ENCODE measurements at regions not wholly inside any gene's neighbourhood (a gene's known extent, or its start where the extent isn't known, plus 50 kb on each side); places are given as distances from the start of the nearest gene placed in this dataset.

GRCh38 chr9:80648336-80648735, 1041.0 kb downstream of the TLE1 start:
- Mint-ChIP-seq H3K9me3 (peaks cover 0 to 8% (median 0%) of the 10 kb centered on the region in 9 donors), H3K36me3 (no peaks in the 10 kb centered on the region), H3K27me3 (no peaks in the 10 kb centered on the region), H3K4me3 (no peak overlapping the region), H3K4me1 (no peaks in the 10 kb centered on the region), H3K27ac (no peak overlapping the region)
- ATAC-seq (no peak), DNase-seq (no peak)
- POLR2A ChIA-PET = no interaction called here

GRCh38 chr9:80646211-80646610, 1043.1 kb downstream of the TLE1 start:
- H3K9me3 Mint-ChIP-seq = peaks cover 0 to 8% (median 0%) of the 10 kb centered on the region in 9 donors
- ATAC-seq (no peak), DNase-seq (no peak)
- POLR2A ChIA-PET = no interaction called here
- H3K4me1 Mint-ChIP-seq = no peaks in the 10 kb centered on the region
- H3K4me3 Mint-ChIP-seq = no peak overlapping the region
- H3K27ac Mint-ChIP-seq = no peak overlapping the region
- no peaks in the 10 kb centered on the region for H3K36me3 Mint-ChIP-seq
- no peaks in the 10 kb centered on the region for H3K27me3 Mint-ChIP-seq

DNA sequence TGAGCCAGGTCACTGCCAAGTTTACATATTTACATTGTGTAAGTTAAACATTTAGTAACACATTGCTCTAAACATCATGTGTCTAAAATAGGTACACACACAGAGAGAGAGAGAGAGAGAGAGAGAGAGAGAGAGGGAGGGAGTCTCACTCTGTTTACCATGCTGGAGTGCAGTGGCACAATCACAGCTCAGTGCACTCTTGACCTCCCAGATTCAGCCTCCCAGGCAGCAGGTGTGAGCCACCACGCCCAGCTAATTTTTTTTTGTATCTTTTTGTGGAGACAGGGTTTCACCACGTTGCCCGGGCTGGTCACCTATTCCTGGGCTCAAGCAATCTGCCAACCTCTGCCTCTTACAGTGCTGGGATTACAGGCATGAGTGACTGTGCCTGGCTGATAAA, 1045.3 kb downstream of the TLE1 start:
- POLR2A ChIA-PET = no interaction called here
- no peak for DNase-seq

DNA sequence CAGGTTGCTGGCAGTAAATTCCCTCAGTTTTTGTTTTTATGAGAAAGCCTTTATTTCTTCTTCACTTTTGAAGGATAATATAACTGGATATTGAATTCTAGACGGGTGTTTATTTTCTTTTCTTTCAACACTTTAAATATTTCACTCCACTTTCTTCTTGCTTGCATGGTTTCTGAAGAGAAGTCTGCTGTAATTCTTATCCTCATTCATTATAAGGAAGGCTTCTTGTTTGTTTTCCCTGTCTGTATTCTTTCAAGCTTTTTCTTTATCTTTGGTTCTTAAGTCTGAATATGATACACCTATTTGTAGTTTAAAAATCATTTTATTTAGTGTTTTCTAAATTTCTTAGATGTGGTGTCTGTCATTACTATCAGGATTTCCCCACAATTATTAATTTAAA, 1054.3 kb downstream of the TLE1 start:
- Mint-ChIP-seq H3K36me3 (peaks cover 0 to 10% (median 0%) of the 10 kb centered on the region in 3 donors), H3K27me3 (no peaks in the 10 kb centered on the region), H3K4me3 (no peak overlapping the region), H3K4me1 (peaks cover 0 to 2% (median 0%) of the 10 kb centered on the region in 4 donors), H3K9me3 (peaks cover 6 to 35% (median 16%) of the 10 kb centered on the region in 9 donors), H3K27ac (no peak overlapping the region)
- ATAC-seq (no peak), DNase-seq (no peak)
- POLR2A ChIA-PET = no interaction called here

More for the DNA sequence above, 1045.3 kb downstream of the TLE1 start:
- H3K27ac Mint-ChIP-seq = no peak overlapping the region
- ATAC-seq = no peak
- peaks cover 0 to 3% (median 0%) of the 10 kb centered on the region in 9 donors for H3K9me3 Mint-ChIP-seq
- H3K4me1 Mint-ChIP-seq = no peaks in the 10 kb centered on the region
- H3K27me3 Mint-ChIP-seq = no peaks in the 10 kb centered on the region
- no peaks in the 10 kb centered on the region for H3K36me3 Mint-ChIP-seq
- no peak overlapping the region for H3K4me3 Mint-ChIP-seq

DNA sequence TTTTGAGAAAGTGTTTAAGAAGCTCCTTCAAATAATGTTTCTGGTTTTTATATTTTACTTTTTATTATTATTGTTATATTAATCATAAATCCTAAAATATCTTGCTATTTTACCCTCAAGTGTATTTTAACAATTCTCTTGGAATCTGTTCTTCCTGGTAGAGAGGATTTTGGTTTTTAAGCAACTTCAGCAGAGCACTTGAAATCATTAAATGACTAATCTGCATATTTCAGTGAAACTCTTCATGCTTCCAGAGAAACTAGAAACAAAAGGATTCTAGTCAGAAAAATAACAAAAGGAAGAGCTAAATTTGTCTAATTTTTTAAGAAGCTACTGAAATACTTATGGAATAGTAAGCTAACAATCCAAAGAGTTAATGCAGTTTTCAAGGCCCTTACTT, 1057.3 kb downstream of the TLE1 start:
- Mint-ChIP-seq H3K4me1 (no peaks in the 10 kb centered on the region), H3K9me3 (peaks cover 8 to 25% (median 15%) of the 10 kb centered on the region in 9 donors), H3K36me3 (peaks cover 0 to 10% (median 0%) of the 10 kb centered on the region in 3 donors), H3K27ac (no peak overlapping the region), H3K4me3 (no peak overlapping the region), H3K27me3 (no peaks in the 10 kb centered on the region)
- POLR2A ChIA-PET = no interaction called here
- ATAC-seq (no peak), DNase-seq (no peak)

DNA sequence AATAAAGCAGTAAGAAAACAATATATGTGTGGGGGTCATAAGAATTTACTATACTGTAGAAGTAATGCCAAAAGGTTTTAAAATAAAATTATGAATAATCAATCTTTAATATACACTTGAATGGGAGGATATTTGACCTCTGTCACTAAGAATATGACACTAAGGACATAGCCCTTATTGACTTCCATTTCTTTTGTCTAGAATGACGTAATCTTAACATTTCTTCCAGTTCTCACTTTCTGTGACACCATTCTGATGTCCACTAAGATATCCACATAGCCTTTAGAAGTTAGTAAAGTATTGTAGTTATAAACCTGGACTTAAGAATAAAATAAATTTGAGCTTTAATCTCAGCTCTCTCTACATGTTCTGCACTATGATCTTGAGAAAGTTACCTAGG, 1050.7 kb downstream of the TLE4 start:
- ATAC-seq = no peak
- Mint-ChIP-seq H3K36me3 (no peaks in the 10 kb centered on the region), H3K4me3 (no peak overlapping the region), H3K4me1 (no peaks in the 10 kb centered on the region), H3K27ac (no peak overlapping the region), H3K27me3 (no peaks in the 10 kb centered on the region), H3K9me3 (peaks cover 0 to 14% (median 2%) of the 10 kb centered on the region in 9 donors)
- POLR2A ChIA-PET = no interaction called here
- DNase-seq = no peak

DNA sequence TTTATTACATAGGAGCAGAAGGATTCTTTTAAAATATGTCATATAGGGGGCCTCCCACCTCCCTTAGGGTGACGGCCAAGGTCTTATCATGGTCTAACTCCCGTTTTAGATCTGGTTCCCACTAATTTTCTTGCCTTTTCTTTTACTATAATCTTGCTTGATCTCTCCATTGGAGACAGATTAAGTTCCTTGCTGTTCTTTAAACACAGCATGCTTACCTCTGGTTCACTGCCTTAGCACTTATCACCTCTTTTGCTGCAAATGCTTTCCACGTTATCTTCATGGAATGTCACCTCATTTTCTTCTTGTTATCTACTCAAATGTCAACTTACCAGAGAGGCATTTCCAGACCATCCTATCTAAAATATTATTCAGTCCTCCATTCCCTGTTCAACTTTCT, 1047.6 kb downstream of the TLE4 start:
- Mint-ChIP-seq H3K9me3 (peaks cover 0 to 14% (median 2%) of the 10 kb centered on the region in 9 donors), H3K4me1 (no peaks in the 10 kb centered on the region)
- DNase-seq = no peak

DNA sequence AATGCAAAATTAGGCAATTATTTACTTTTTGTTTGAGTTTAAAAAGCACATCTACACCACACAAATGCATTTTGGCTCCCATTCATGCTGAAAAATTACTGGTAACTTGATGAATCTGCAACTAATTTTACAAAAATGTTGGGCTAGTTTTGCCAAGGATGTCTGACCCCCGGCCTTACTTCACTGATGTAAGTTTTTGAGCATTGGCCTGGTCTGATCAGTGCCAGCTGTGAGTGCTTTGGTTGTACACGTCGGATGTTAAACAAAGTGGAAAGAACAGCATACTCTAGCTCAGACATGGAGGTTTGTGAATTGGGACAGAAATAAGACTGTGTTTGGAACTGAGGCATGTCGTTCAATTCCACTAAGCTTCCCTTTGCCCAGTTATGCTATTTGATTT, 1044.2 kb downstream of the TLE4 start:
- no peak overlapping the region for H3K4me3 Mint-ChIP-seq
- no peak overlapping the region for H3K27ac Mint-ChIP-seq
- no peak for DNase-seq
- H3K9me3 Mint-ChIP-seq = peaks cover 0 to 12% (median 2%) of the 10 kb centered on the region in 9 donors
- H3K4me1 Mint-ChIP-seq = no peaks in the 10 kb centered on the region
- H3K36me3 Mint-ChIP-seq = no peaks in the 10 kb centered on the region
- POLR2A ChIA-PET = no interaction called here
- no peak for ATAC-seq
- H3K27me3 Mint-ChIP-seq = no peaks in the 10 kb centered on the region

More for the DNA sequence above, 1047.6 kb downstream of the TLE4 start:
- Mint-ChIP-seq H3K27ac (no peak overlapping the region), H3K27me3 (no peaks in the 10 kb centered on the region), H3K4me3 (no peak overlapping the region), H3K36me3 (no peaks in the 10 kb centered on the region)
- POLR2A ChIA-PET = no interaction called here
- ATAC-seq = no peak

GRCh38 chr9:80605793-80606192, 1034.0 kb downstream of the TLE4 start:
- no peak overlapping the region for H3K4me3 Mint-ChIP-seq
- H3K4me1 Mint-ChIP-seq = no peaks in the 10 kb centered on the region
- H3K9me3 Mint-ChIP-seq = no peaks in the 10 kb centered on the region
- H3K36me3 Mint-ChIP-seq = no peaks in the 10 kb centered on the region
- no peak overlapping the region for H3K27ac Mint-ChIP-seq
- ATAC-seq (no peak), DNase-seq (no peak)
- POLR2A ChIA-PET = no interaction called here
- peaks cover 0 to 1% (median 0%) of the 10 kb centered on the region in 5 donors for H3K27me3 Mint-ChIP-seq

DNA sequence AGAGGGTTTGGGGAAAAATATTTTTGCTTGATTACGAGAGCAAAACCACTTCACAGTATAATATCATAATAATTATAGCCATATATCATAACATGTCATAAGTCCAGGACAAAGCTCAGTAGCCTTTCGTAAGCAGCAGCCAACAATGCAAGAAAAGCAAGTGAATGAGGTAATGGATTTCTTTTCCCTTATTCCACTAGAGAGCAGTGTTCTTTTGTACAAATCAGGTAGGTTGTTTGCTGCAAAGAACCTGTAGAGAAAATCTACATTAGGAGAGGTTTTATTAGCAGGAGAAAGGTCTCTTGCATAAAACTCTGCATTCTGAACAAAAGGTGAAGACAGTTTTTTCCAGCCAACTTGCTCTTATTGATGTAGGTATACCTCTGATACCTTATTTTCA, 1033.4 kb downstream of the TLE4 start:
- DNase-seq = no peak
- Mint-ChIP-seq H3K36me3 (no peaks in the 10 kb centered on the region), H3K4me1 (no peaks in the 10 kb centered on the region), H3K27ac (no peak overlapping the region), H3K9me3 (no peaks in the 10 kb centered on the region), H3K4me3 (no peak overlapping the region), H3K27me3 (peaks cover 0 to 1% (median 0%) of the 10 kb centered on the region in 5 donors)
- POLR2A ChIA-PET = no interaction called here
- no peak for ATAC-seq

GRCh38 chr9:80602291-80602690, 1030.5 kb downstream of the TLE4 start:
- POLR2A ChIA-PET = no interaction called here
- DNase-seq = no peak
- Mint-ChIP-seq H3K9me3 (peaks cover 0 to 12% (median 0%) of the 10 kb centered on the region in 9 donors), H3K36me3 (no peaks in the 10 kb centered on the region), H3K4me3 (no peak overlapping the region), H3K27me3 (peaks cover 0 to 1% (median 0%) of the 10 kb centered on the region in 5 donors), H3K4me1 (no peaks in the 10 kb centered on the region), H3K27ac (no peak overlapping the region)
- ATAC-seq = no peak

DNA sequence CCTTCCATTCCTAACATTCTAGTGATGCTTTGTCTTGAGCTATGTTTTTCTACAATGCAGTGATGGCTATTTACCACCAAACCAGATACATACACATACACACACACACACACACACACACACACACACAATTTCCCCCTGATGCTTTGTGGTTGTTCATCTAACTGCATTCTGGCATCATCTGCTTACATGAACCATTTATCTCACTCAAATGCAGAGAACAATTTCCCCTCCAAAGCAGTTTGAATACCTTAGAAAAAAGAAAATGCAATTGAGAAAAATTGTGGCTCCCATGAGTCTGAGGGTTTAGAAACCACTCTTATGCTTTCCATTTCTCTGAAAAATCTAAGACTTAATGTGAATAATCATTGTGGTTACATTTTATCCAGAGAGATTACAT, 1024.8 kb downstream of the TLE4 start:
- H3K36me3 Mint-ChIP-seq = no peaks in the 10 kb centered on the region
- no peak overlapping the region for H3K27ac Mint-ChIP-seq
- no peak for DNase-seq
- no peak overlapping the region for H3K4me3 Mint-ChIP-seq
- POLR2A ChIA-PET = no interaction called here
- ATAC-seq = no peak
- no peaks in the 10 kb centered on the region for H3K4me1 Mint-ChIP-seq
- peaks cover 0 to 12% (median 0%) of the 10 kb centered on the region in 9 donors for H3K9me3 Mint-ChIP-seq
- H3K27me3 Mint-ChIP-seq = no peaks in the 10 kb centered on the region

- POLR2A ChIA-PET = no interaction called here
- DNase-seq = no peak
- Mint-ChIP-seq H3K27ac (no peak overlapping the region), H3K4me1 (no peaks in the 10 kb centered on the region), H3K4me3 (no peak overlapping the region), H3K27me3 (no peaks in the 10 kb centered on the region), H3K9me3 (peaks cover 0 to 12% (median 0%) of the 10 kb centered on the region in 9 donors), H3K36me3 (no peaks in the 10 kb centered on the region)
- ATAC-seq = no peak
Measured at GRCh38 chr9:80595192-80595591, 1023.4 kb downstream of the TLE4 start.

GRCh38 chr9:80592413-80592812, 1020.6 kb downstream of the TLE4 start:
- Mint-ChIP-seq H3K27me3 (no peaks in the 10 kb centered on the region), H3K4me1 (no peaks in the 10 kb centered on the region), H3K4me3 (no peak overlapping the region), H3K9me3 (peaks cover 0 to 10% (median 0%) of the 10 kb centered on the region in 9 donors), H3K36me3 (no peaks in the 10 kb centered on the region), H3K27ac (no peak overlapping the region)
- DNase-seq (no peak), ATAC-seq (no peak)
- POLR2A ChIA-PET = no interaction called here

All from naive thymus-derived CD8-positive, alpha-beta T cell (primary cell).